ENCODE measurements at regions not wholly inside any gene's neighbourhood (a gene's known extent, or its start where the extent isn't known, plus 50 kb on each side); places are given as distances from the start of the nearest gene placed in this dataset.

DNA sequence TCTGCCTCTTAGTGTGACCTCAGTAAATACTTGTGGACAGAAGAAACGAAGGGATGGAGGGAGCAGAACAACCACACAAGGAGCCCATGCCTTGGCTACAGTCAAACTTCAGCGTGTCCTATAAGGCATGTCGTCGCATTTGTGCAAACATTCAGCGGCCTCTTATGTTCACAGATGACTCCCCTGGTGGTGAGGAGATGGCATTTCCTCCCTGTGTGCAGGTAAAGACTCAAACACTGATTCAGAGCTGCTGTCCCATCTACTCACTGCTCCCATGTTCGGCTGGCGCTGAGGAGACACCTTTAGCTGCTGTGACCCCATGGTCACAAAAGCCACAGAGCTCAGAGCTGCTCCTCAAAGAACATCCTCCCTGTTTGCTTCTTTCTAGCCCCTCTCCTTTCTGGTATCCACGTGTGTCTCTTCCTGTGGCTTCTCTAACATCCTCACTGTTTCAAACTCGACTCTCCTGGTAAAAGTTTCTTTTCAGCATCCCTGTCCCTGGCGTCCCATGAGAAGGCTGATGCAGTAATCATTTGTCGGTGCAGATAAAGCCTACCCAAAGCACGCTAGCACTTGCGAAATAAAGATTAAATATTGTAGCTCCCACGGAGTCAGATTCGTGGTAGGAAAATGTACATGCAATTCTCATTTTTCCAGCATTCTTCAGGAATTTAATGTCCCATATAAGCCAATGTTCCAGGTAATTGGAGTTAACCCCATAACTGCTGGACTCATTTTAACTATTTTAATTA is 124.9 kb upstream of the NEBL start:
- H3K9me3 ChIP-seq (ENCODE audit: control insufficient read depth, low read length), result no peaks in the 10 kb centered on the region
- H3K27ac ChIP-seq (ENCODE audit: low read depth, low read length, severe bottlenecking), result no peak overlapping the region
- H3K4me3 ChIP-seq (ENCODE audit: extremely low read depth, insufficient read depth, low read length, poor library complexity, severe bottlenecking), result no peak overlapping the region
- H3K36me3 ChIP-seq (ENCODE audit: control insufficient read depth, insufficient read depth, low read length), result no peaks in the 10 kb centered on the region
- 90 to 94% methylated on average over 13 to 15 of the region's 15 CpGs for WGBS, 2 experiments (ENCODE audit: insufficient coverage in 2 of 2)
- no peaks in the 10 kb centered on the region for H3K4me1 ChIP-seq (ENCODE audit: control insufficient read depth, insufficient read depth, low read length, poor library complexity, severe bottlenecking)

DNA sequence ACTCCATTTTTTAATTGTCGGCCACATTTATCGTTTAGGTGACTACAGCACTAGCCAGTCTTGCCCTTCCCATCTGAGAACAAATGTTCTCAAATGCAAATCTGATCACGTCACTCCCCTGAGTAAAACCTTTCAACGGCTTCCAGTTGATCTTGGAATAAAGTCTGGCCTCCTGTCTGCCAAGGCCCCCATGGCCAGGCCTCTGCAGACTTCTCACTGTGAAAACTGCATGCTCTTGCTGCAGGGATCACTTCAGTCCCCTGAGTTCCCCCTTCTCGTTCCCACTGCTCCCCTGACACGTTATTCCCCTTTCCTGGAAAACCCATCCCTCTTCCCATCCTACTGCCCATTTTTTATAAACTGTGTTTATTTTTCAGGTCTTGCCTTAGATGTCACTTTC is 124.1 kb upstream of the NEBL start:
- Histone ChIP-seq H3K27ac (ENCODE audit: low read depth, low read length, severe bottlenecking) (no peak overlapping the region), H3K4me3 (ENCODE audit: extremely low read depth, insufficient read depth, low read length, poor library complexity, severe bottlenecking) (no peak overlapping the region), H3K4me1 (ENCODE audit: control insufficient read depth, insufficient read depth, low read length, poor library complexity, severe bottlenecking) (no peaks in the 10 kb centered on the region), H3K36me3 (ENCODE audit: control insufficient read depth, insufficient read depth, low read length) (no peaks in the 10 kb centered on the region), H3K9me3 (ENCODE audit: control insufficient read depth, low read length) (no peaks in the 10 kb centered on the region)
- WGBS, 2 experiments (ENCODE audit: insufficient coverage in 2 of 2), result 80 to 90% methylated on average over 5 to 6 of the region's 6 CpGs

DNA sequence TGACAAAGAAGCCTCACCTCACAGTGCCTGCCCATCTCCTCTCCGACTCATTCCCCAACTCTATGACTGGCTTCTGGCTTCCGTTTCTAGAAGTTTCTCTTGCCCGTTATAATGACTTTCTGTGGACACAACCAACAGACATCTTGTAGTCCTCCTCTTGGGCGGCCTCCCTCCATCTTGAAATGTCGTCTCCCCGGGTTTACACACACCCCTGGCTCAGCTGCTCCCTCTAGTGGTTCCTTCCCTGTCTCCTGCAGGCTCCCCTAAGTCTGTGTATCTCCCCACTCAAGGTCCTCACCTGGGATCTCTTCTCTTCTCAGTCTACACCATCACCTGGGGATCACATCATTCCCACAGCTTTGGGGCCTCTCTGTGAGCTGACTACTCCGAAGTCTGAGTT is 123.4 kb upstream of the NEBL start:
- H3K9me3 ChIP-seq (ENCODE audit: control insufficient read depth, low read length), result no peaks in the 10 kb centered on the region
- no peak overlapping the region for H3K27ac ChIP-seq (ENCODE audit: low read depth, low read length, severe bottlenecking)
- H3K4me3 ChIP-seq (ENCODE audit: extremely low read depth, insufficient read depth, low read length, poor library complexity, severe bottlenecking), result no peak overlapping the region
- H3K4me1 ChIP-seq (ENCODE audit: control insufficient read depth, insufficient read depth, low read length, poor library complexity, severe bottlenecking), result no peaks in the 10 kb centered on the region
- no peaks in the 10 kb centered on the region for H3K36me3 ChIP-seq (ENCODE audit: control insufficient read depth, insufficient read depth, low read length)
- WGBS, 2 experiments (ENCODE audit: insufficient coverage in 2 of 2), result 93 to 94% methylated on average over 7 of the region's 7 CpGs

GRCh38 chr10:21019436-21019835 is 122.3 kb upstream of the NEBL start:
- Histone ChIP-seq H3K27ac (ENCODE audit: low read depth, low read length, severe bottlenecking) (no peak overlapping the region), H3K4me1 (ENCODE audit: control insufficient read depth, insufficient read depth, low read length, poor library complexity, severe bottlenecking) (no peaks in the 10 kb centered on the region), H3K36me3 (ENCODE audit: control insufficient read depth, insufficient read depth, low read length) (no peaks in the 10 kb centered on the region), H3K4me3 (ENCODE audit: extremely low read depth, insufficient read depth, low read length, poor library complexity, severe bottlenecking) (no peak overlapping the region), H3K9me3 (ENCODE audit: control insufficient read depth, low read length) (no peaks in the 10 kb centered on the region)
- 85 to 100% methylated on average over 3 to 4 of the region's 6 CpGs for WGBS, 2 experiments (ENCODE audit: insufficient coverage in 2 of 2)

GRCh38 chr10:21015851-21016250 is 118.7 kb upstream of the NEBL start:
- H3K4me3 ChIP-seq (ENCODE audit: extremely low read depth, insufficient read depth, low read length, poor library complexity, severe bottlenecking), result no peak overlapping the region
- no peaks in the 10 kb centered on the region for H3K9me3 ChIP-seq (ENCODE audit: control insufficient read depth, low read length)
- H3K36me3 ChIP-seq (ENCODE audit: control insufficient read depth, insufficient read depth, low read length), result no peaks in the 10 kb centered on the region
- H3K4me1 ChIP-seq (ENCODE audit: control insufficient read depth, insufficient read depth, low read length, poor library complexity, severe bottlenecking), result no peaks in the 10 kb centered on the region
- WGBS, 2 experiments (ENCODE audit: insufficient coverage in 2 of 2), result 75 to 85% methylated on average over 4 of the region's 4 CpGs
- no peak overlapping the region for H3K27ac ChIP-seq (ENCODE audit: low read depth, low read length, severe bottlenecking)

DNA sequence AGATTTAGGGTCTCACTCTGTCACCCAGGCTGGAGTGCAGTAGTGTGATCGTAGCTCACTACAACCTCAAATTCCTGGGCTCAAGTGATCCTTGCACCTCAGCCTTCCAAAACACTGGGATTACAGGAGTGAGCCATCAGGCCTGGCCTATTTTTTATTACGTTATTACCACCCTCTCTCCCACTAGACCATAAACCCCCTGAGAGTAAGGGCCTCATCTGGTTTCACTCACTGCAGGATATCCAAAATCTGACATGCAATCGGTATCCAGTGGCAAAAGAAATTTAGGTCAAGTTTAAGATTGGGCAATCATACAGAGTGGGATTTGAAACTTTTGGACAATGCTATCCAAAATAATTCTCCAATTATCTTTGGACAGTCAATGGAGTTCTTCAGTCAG is 117.0 kb upstream of the NEBL start:
- H3K9me3 ChIP-seq (ENCODE audit: control insufficient read depth, low read length), result no peaks in the 10 kb centered on the region
- WGBS, 2 experiments (ENCODE audit: insufficient coverage in 2 of 2), result 78 to 100% methylated on average over 1 of the region's 3 CpGs
- no peaks in the 10 kb centered on the region for H3K4me1 ChIP-seq (ENCODE audit: control insufficient read depth, insufficient read depth, low read length, poor library complexity, severe bottlenecking)

DNA sequence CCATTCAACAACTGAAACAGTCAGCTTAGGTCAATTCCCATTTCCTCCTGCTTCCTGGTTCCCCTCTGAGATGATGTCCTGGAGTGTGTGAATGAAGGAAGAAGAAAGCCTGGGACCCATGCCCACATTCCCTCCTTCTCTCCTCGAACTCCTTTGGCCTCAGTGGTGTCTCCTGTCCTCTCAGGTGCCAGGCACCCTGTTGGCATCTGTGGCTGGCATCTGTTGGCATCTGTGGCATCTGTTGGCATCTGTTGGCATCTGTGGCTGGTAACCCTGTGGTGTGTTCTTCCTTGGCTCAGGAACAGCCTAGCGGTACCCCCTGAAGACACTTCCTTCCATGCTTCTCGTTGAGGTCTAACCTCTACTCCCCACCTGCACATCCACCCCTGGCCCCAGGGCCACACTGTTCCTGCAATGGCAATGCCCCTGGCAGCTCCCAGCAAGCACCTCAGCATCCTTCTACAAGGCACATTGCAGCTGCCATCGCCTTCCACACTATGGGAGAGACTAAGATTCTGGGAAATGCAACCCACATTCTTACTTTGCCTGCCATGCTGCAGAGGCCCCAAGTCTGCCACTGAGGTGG is 114.4 kb upstream of the NEBL start:
- Histone ChIP-seq H3K4me3 (ENCODE audit: extremely low read depth, insufficient read depth, low read length, poor library complexity, severe bottlenecking) (no peak overlapping the region), H3K27ac (ENCODE audit: low read depth, low read length, severe bottlenecking) (no peak overlapping the region), H3K4me1 (ENCODE audit: control insufficient read depth, insufficient read depth, low read length, poor library complexity, severe bottlenecking) (no peaks in the 10 kb centered on the region), H3K36me3 (ENCODE audit: control insufficient read depth, insufficient read depth, low read length) (no peaks in the 10 kb centered on the region), H3K9me3 (ENCODE audit: control insufficient read depth, low read length) (no peaks in the 10 kb centered on the region)
- 93 to 100% methylated on average over 2 to 3 of the region's 4 CpGs for WGBS, 2 experiments (ENCODE audit: insufficient coverage in 2 of 2)

More for the DNA sequence above, 117.0 kb upstream of the NEBL start:
- no peak overlapping the region for H3K27ac ChIP-seq (ENCODE audit: low read depth, low read length, severe bottlenecking)
- no peaks in the 10 kb centered on the region for H3K36me3 ChIP-seq (ENCODE audit: control insufficient read depth, insufficient read depth, low read length)
- no peak overlapping the region for H3K4me3 ChIP-seq (ENCODE audit: extremely low read depth, insufficient read depth, low read length, poor library complexity, severe bottlenecking)

DNA sequence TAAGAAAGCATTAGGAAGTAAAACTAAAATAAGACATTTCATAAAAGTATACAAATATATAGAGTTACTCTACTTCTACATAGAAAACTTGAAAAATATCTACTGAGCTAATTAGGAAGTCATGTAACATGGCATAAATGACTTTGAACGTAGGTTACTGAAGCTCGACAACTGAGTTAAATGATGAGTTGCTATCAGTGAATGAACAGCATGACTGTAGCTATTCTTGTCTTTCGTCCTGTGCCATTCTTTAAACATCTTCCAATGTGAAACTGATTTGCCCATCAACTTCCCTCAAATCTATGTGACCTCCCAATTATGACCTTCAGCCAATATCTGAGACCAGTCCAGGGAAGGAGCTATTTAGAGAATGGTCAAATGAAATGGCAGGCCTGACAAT is 113.5 kb upstream of the NEBL start:
- H3K27ac ChIP-seq (ENCODE audit: low read depth, low read length, severe bottlenecking), result no peak overlapping the region
- no peaks in the 10 kb centered on the region for H3K4me1 ChIP-seq (ENCODE audit: control insufficient read depth, insufficient read depth, low read length, poor library complexity, severe bottlenecking)
- H3K36me3 ChIP-seq (ENCODE audit: control insufficient read depth, insufficient read depth, low read length), result no peaks in the 10 kb centered on the region
- no peaks in the 10 kb centered on the region for H3K9me3 ChIP-seq (ENCODE audit: control insufficient read depth, low read length)
- no peak overlapping the region for H3K4me3 ChIP-seq (ENCODE audit: extremely low read depth, insufficient read depth, low read length, poor library complexity, severe bottlenecking)
- 80 to 100% methylated on average over 1 to 2 of the region's 3 CpGs for WGBS, 2 experiments (ENCODE audit: insufficient coverage in 2 of 2)

GRCh38 chr10:21003240-21003822 is 106.2 kb upstream of the NEBL start:
- H3K27ac ChIP-seq (ENCODE audit: low read depth, low read length, severe bottlenecking), result no peak overlapping the region
- H3K9me3 ChIP-seq (ENCODE audit: control insufficient read depth, low read length), result no peaks in the 10 kb centered on the region
- H3K36me3 ChIP-seq (ENCODE audit: control insufficient read depth, insufficient read depth, low read length), result no peaks in the 10 kb centered on the region
- no peak overlapping the region for H3K4me3 ChIP-seq (ENCODE audit: extremely low read depth, insufficient read depth, low read length, poor library complexity, severe bottlenecking)
- 93 to 95% methylated on average over 3 to 4 of the region's 6 CpGs for WGBS, 2 experiments (ENCODE audit: insufficient coverage in 2 of 2)
- no peaks in the 10 kb centered on the region for H3K4me1 ChIP-seq (ENCODE audit: control insufficient read depth, insufficient read depth, low read length, poor library complexity, severe bottlenecking)

DNA sequence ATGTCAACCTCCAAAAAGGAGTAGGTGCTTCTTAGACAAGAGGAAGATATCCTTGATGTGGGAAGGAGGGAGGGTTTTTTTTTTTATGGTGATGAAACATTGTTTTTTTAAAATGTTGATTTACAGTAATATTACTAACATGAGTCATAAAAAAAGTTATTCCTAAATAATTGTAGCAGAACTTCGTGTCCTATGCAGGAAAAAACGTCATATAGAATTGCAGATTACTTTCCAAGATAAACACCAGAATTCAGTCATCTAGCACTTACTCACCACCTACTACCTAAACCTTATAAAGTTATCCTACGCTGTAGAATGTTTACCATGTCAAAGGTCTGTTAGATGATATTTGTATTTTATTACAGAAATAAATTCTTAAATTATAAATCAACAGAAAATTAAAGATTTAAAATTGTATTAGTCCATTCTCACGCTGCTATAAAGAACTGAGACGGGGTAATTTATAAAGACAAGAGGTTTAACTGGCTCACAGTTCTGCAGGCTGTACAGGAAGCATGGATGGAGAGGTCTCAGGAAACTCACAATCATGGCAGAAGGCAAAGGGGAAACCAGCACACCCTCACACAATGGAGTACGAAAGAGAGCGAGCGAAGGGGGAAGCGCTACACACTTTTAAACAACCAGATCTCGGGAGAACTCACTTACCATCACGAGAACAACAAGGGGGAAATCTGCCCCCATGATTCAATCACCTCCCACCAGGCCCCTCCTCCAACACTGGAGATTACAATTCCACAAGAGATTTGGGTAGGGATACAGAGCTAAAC is 105.2 kb upstream of the NEBL start:
- Histone ChIP-seq H3K27ac (ENCODE audit: low read depth, low read length, severe bottlenecking) (no peak overlapping the region), H3K36me3 (ENCODE audit: control insufficient read depth, insufficient read depth, low read length) (no peaks in the 10 kb centered on the region), H3K4me3 (ENCODE audit: extremely low read depth, insufficient read depth, low read length, poor library complexity, severe bottlenecking) (no peak overlapping the region), H3K4me1 (ENCODE audit: control insufficient read depth, insufficient read depth, low read length, poor library complexity, severe bottlenecking) (no peaks in the 10 kb centered on the region), H3K9me3 (ENCODE audit: control insufficient read depth, low read length) (no peaks in the 10 kb centered on the region)
- WGBS, 2 experiments (ENCODE audit: insufficient coverage in 2 of 2), result 88 to 94% methylated on average over 6 to 9 of the region's 11 CpGs

Measured in mesodermal cell (in vitro differentiated cells).